NCI-H2107 treated with DMSO at 0.1 percent for 48 hours (cell line): ENCODE measurements at regions not wholly inside any gene's neighbourhood (a gene's known extent, or its start where the extent isn't known, plus 50 kb on each side); places are given as distances from the start of the nearest gene placed in this dataset.
"Not testable (repeated sequence)": the region's sequence is repeated elsewhere in the genome, so short reads cannot be mapped to it uniquely, and the experiment has no call there.

Source experiments
- DNase-seq: peaks from one replicate; lab custom pipeline; 2025; ENCODE audit not compliant: unreplicated experiment; lab: John Stamatoyannopoulos, UW

- DNase-seq: no peak
Measured at GRCh38 chr19:29014857-29015436, 198.0 kb downstream of the UQCRFS1 start.

GRCh38 chr19:29013988-29014387, 199.0 kb downstream of the UQCRFS1 start:
- DNase-seq: no peak

GRCh38 chr19:29013325-29013724, 199.6 kb downstream of the UQCRFS1 start:
- DNase-seq: no peak

- no peak for DNase-seq
Measured at GRCh38 chr19:29012457-29012856, 200.5 kb downstream of the UQCRFS1 start.

GRCh38 chr19:29010276-29010675, 202.7 kb downstream of the UQCRFS1 start:
- DNase-seq: no peak

- DNase-seq: no peak
Measured at GRCh38 chr19:29006057-29006735, 206.8 kb downstream of the UQCRFS1 start.

GRCh38 chr19:29004796-29005195, 208.2 kb downstream of the UQCRFS1 start:
- no peak for DNase-seq

GRCh38 chr19:29003641-29004409, 209.1 kb downstream of the UQCRFS1 start:
- no peak for DNase-seq

- no peak for DNase-seq
Measured at GRCh38 chr19:29002336-29002735, 210.6 kb downstream of the UQCRFS1 start.

- DNase-seq: no peak
Measured at GRCh38 chr19:29001597-29002245, 211.2 kb downstream of the UQCRFS1 start.

- no peak for DNase-seq
Measured at GRCh38 chr19:29001141-29001581, 211.8 kb downstream of the UQCRFS1 start.

GRCh38 chr19:28999724-29000433, 213.1 kb downstream of the UQCRFS1 start:
- DNase-seq: no peak

- no peak for DNase-seq
Measured at GRCh38 chr19:28998974-28999373, 214.0 kb downstream of the UQCRFS1 start.

- DNase-seq: not testable (repeated sequence)
Measured at GRCh38 chr19:28997866-28998265, 215.1 kb downstream of the UQCRFS1 start.

- no peak for DNase-seq
Measured at GRCh38 chr19:28990522-28990921, 222.4 kb downstream of the UQCRFS1 start.

- DNase-seq: no peak
Measured at GRCh38 chr19:28989739-28990138, 223.2 kb downstream of the UQCRFS1 start.

- DNase-seq: no peak
Measured at GRCh38 chr19:28988066-28988465, 224.9 kb downstream of the UQCRFS1 start.

GRCh38 chr19:28987177-28987576, 225.8 kb downstream of the UQCRFS1 start:
- DNase-seq: no peak

- no peak for DNase-seq
Measured at GRCh38 chr19:28985201-28985600, 227.8 kb downstream of the UQCRFS1 start.

- no peak for DNase-seq
Measured at GRCh38 chr19:28984315-28984714, 228.6 kb downstream of the UQCRFS1 start.

- DNase-seq: no peak
Measured at GRCh38 chr19:28983430-28983829, 229.5 kb downstream of the UQCRFS1 start.
